NCI-H2196 treated with DMSO at 0.1 percent for 48 hours (cell line): ENCODE measurements at regions not wholly inside any gene's neighbourhood (a gene's known extent, or its start where the extent isn't known, plus 50 kb on each side); places are given as distances from the start of the nearest gene placed in this dataset.

Experiments
- DNase-seq: peaks from one replicate; lab custom pipeline; 2025; ENCODE audit not compliant: unreplicated experiment; lab: John Stamatoyannopoulos, UW

DNA sequence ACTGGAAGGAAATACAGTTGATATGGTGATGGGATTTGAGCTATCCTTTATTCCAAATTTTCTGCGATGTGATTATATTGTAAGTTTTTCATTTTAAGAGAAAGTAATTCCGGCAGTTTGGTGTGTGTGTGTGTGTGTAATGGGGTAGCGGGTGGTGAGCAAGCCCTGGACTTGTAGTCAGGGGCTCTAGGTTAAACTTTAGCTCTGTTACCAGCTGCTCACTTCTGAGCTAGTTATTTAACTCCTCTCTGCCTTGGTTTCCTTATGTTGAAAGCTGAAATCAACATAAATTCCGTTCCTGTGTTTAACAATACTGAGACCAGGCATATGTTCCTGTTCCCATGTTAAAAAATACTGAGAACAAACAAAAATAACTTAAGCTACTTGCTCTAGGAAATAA, 174.1 kb upstream of the CASK start:
- no peak for DNase-seq

DNA sequence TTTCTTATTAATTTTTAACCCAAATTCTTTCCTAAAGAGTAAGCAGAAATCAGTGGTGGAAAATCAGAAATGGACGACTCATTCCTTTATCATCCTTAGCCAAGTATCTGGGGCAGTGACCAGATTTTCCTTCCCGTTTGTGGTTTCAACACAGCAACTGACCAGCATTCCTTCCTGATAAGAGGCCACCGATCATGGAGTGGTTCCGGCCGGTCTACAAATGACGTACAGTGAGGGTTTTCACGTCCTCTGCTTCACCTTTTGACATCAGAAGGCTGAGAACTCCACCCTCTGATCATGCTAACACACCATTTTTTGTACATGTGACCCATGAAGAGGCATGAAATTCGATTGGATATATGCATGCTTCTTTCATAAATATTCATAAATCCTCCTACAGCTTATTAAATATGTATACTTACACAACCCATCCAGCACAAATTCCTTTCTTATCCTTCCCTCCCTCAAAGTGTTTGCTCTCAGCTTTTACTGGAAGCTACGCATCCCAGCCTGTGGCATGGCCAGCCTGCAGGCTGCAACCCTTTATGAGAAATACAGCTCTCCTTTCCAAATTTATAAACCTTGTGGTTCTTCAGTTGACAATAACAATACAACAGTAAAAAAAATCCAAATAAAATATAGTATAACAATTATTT, 173.0 kb upstream of the CASK start:
- no peak for DNase-seq

DNA sequence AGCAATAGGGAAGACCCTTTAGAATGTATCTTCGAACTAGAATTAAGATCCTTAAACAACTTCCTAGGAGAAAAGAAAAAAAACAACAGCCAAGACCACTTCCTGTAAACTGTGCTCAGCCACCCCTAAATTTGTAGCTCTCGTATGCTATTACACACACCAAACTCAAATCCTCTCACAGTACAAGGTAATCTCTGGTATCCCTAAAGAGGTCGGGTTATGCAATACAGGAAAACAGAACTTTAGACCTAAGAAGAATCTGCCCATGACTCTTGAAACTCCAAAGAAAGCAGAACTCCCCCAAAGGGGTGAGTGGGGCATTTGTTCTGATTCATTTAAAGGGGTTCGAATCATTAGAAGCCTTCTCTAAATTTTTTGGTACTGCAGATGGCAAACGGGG, 170.9 kb upstream of the CASK start:
- DNase-seq = no peak

DNA sequence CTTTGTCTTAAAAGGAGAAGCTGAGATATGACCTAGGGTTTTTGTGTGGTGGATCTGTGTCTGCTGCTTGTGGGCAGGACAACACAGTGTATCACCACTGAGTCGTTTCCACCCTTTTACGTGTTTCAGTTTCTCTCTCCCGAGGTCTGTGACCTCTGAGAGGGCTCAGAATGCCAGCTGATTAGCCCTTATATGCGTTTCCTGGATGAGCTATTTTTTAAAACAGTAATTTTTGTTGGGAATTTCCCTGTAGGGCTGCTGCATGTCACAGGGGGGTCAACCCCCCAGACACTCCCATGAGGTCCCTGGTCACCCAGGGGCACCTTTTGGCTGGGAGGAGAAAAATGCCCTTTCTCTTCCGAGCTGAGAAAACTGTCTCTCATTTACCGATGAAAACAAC, 170.4 kb upstream of the CASK start:
- no peak for DNase-seq

DNA sequence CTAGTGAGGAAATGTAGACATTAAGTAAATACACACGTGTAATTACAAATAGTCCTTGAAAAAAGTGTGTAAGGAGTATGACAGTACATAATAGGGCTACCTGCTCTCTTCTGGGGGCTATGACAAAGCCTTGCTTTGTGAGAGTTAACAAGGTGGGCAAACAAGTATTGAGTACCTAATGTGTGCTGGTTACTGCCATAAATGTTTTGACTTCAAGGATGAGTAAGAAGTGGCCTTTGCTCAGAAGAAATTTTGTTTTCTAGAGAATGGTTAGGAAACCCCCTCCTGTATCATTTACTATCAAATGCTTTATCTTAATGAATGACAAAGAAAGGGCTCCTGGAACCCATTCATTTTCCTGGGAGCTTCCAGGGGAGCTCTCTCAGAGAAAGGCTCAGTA, 167.0 kb upstream of the CASK start:
- no peak for DNase-seq

DNA sequence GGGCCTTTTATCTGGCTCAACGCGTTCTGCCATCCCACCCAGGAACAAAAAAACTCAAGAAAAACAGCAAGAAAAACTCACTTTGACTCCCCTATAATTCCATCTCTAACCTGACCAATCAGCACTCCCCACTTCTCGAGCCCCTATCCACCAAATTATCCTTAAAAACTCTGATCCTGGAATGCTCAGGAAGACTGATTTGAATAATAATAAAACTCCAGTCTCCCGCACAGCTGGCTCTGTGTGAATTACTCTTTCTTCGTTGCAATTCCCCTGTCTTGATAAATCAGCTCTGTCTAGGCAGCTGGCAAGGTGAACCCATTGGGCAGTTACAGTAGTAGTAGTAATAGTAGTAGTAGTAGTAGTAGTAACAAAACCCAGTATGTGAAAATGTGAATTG, 165.7 kb upstream of the CASK start:
- DNase-seq = no peak

DNA sequence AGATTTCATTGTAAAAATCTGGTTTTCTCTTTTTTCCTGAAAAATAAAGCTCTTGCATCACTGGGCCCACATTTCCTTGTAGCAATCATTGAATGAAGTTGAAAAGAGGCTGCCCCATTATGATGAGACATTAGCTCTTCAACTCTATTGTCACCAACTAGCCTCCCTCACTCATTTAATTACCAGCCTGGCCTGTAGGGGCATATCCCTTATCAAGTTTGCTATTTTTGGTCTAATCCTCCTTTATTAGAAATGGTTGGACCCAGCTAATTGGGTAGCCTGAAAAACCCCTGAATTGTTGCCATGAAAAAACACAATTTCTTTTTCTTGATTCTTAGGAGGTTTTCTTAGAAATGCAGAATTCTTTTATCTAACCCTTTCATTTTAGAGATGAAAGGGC, 164.6 kb upstream of the CASK start:
- DNase-seq = no peak

DNA sequence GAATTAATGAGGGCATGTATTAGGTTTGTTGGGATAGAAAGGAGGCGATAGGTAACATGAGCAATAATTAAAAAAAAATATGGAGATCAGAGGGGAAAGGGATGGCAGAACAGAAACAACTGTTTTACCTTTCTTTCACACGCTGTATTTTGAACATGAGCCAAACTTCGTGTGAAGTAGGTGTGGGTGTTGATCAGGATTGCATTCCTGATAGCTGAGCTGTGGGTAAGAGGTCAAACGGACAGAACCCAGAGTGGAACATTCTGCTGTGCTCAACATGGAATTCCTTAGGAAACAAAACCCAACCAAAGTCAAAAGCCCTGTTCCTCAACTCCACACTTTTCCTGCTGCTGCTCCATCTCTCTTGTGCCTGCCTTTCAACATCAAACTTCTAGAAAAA, 162.5 kb upstream of the CASK start:
- no peak for DNase-seq

DNA sequence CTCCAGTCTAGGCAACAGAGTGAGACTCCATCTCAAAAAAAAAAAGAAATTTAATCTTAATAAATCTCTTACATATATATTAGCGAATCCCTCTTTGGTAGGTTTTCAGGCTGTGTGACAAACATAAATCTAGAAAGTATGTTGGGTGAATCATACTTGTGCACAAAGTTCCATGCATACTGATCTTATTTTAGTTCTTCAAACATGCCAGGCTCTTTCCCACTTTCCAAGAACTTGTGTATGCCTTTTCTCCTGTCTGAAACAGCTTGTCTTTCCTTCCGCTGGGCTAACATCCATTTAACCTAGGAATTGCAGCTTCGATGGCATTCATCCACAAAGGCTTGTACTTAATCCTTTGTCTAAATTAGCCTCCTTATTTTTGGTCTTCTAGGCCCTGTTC, 156.6 kb upstream of the CASK start:
- DNase-seq = no peak

DNA sequence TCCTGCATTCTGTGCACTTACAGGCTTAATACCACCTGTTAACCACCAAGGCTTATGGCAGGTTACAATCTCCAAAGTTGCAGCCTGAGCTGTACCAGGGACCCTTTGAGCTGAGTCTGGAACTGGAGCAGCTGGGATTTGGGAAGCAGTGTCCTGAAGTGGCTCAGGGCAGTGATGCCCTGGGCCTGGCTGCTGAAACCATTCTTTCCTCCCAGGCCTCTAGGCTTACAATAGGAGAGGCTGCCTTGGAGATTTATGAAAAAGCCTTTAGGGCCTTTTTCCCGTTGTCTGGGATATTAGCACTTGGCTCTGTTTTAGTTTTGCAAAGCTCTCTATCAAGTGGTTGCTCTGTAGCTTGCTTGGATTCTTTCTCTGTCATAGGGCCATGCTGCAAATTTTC, 154.3 kb upstream of the CASK start:
- DNase-seq = no peak

DNA sequence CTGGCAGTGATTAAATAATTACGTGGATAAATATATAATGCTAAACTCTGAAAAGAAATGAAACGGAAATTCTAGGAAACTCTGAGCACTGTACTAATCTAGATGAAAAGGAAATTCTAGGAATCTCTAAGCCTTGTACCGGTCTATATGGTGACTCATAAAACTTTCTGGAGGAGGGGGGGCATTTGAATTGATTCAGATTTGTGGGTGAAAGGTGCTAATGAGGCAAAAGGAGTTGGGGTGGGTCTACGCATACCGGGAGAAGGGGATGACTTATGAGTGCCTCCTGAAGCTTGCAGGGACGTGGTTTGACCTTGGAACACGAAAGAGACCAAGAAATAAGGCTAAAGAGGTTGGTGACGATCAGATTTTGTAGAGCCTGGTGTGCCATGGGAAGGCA, 151.7 kb upstream of the CASK start:
- DNase-seq = no peak

DNA sequence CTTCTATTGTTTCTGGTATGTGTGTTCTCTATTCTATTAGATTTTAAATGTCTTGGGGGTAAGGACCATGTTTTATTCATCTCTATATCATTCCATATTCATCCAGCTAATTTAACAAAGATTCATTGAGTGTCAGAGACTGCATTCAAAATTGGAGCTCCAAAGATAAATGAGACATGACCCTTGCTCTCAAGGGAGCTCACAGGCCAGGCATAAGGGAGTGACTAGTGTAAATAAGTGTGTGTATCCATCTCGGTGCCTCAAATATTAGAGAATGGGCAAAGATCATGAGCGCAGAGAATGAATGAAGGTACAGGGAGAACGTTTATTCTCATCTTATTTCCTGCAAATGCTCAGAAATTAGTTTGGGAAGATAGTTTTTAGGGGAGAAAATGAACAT, 150.1 kb upstream of the CASK start:
- no peak for DNase-seq

DNA sequence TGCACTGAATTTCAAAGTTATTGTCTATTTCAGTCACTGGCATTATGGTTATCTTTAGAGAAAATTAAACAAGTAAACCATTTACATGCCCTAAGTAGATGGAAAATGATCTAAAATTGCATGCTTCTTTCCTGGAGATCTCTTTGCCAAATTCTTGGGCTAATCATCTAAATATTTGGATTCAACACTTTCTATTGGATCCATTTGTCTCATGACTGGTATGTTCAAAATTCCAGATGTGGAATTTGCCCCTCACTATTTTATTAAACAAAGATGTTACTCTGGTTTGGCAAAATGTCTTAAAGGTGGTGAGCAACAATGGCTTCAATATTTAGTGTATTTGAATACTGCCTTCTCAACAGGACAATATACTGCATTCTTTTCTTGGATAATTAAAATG, 147.5 kb upstream of the CASK start:
- no peak for DNase-seq

DNA sequence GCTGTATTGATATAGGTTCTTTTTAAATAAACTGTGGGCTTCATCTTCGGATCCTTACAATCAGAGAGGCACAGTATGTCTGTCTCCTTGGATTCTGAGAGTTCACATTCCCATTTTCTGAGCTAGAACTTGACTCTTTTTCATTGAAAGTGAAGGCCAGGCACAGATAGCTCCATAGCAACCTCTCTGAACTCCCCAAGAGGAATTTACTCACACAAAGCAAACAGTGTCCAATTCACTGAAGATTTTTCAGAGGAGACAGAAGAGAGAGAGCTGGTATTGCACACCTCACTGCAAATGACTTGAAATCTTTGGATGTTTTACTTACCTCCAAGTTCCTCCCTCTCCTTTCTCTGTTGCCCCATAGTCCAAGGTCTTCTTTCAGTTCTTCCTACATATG, 130.9 kb upstream of the CASK start:
- DNase-seq = no peak

DNA sequence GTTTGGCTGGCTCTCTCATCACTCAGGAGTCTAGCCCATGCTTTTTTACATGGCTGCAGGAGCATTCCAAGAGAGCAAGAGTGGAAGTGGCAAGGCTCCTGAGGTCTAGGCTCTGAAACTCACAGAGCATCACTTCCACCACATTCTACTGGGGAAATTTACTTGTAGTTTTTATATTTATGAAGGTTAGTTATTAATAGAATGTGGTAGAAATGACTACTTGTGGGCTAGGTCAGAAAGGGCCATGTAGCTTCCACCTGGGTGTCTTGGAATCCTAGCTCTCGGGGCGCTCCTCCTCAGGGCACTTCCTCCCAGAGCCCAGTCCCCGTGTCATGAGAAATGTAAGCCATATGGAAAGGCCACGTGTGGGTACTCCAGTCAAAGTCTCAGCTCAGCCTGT, 127.0 kb upstream of the CASK start:
- DNase-seq = no peak

DNA sequence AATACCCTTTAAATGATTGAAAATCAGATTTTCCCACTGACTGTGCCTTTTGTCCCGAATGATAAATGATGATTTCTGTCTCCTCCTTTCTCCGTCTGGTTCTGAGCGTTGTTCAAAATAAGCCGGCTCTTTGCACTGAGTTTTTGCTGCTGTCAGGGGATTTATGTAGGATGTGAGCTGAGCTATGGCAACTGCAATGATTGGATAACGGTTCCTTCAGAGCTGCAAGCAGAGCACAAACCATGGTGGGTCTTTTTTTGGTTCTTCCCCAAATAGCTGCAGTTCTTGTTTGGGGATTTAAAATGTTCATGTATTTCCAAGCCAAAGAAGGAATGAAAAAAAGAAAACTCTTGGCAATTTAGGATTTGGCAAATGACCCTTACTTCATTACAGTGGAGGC, 124.5 kb upstream of the CASK start:
- no peak for DNase-seq

DNA sequence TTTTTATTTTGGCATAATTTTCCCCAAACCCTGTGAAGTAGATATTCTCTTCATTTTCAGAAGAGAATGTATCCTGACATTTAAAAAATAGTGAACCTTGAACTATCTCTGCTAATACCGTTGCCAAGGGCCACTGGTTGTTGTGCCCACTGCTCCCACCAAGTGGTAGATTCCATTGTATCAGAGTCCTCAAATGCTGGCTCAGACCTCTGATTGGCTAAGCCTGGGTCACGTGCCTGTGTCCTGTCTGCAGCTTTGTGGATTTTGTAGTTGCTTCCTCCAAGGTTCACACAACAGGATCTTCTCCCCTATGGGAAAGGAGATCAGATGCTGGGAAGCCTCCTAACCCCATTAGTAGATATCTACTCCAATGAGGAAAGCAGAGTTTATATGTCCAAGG, 104.8 kb upstream of the CASK start:
- no peak for DNase-seq

DNA sequence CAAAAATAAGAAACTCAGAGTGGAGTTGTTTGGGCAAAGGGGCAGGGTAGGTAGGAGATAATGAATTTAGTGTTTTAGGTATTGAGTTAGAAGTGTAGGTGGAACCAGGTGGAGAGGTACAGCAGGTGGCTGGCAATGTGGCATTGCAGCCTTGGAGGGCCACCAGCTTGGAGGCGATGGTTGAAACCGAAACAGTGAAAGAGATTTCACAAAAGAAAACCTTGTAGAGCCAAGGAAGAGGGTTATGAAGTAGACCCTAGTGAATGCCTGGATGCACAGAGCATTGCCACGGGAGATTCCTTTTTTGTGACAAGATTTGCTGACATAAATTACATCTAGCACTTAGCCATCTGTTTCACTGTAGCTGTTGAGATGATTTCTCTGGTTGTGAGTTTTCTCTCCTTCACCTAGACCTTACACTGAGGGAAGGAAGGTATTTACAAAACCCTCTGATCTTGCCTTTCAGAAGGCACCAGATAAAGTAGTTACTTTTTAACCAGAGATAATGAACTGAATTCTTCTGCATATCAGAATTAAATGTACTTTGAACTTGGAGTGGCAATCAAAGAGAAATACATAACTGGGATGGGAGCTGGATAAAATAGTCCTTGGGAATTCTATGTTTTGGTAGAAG, 104.1 kb upstream of the CASK start:
- DNase-seq = no peak

DNA sequence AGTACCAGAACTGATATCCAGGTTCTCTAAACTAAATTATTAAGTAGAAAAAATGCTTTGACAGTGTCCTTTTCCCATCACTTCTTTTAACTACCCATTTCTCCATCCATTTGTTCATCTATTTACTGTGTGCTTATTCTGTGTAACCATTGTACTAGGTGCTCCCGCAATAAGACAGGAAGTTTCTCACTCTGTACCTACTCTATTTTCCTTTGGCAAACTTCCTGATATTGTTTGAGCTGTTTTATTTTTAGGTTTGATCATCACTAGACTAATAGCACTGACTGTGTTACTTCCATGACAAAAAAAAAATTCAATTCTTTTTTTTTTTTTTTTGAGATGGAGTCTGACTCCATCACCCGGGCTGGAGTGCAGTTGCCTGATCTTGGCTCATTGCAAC, 102.5 kb upstream of the CASK start:
- DNase-seq = no peak

DNA sequence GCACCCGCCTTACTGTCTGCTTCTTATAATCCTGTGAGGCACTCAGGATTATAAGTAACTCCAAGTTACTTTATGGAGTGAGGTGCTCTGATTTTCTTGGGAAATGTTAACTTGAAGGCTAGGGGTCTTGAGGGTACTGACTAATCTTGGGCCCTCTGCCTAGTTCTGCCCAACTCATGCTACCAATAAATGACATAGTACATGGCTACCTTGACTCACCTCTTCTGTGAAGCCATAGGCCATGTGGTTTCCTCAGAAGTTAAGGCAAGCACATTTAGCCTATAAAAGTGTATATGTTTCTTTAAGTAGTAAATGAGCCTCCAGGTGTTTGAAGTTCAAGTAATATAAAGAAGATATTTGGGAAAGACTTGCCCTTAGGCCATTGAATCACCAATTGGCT, 99.8 kb upstream of the CASK start:
- DNase-seq = no peak

DNA sequence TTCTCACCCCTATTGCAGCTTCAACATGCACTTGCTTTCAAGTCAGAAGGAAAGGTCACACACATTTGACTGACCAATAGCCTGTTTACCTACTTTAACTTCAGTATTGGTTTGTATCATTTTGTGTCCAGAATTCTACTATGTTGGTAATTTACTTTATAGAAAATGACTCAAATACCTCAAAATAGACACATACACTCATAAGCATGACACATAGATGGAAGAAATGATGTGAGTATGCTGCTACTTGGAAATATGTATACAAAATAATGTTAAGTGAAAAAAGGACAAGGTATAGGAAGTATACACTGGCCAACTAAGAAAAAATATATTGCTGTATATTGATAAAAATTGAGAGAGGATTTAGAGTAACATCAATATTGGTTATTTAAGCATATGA, 98.8 kb upstream of the CASK start:
- DNase-seq = no peak

DNA sequence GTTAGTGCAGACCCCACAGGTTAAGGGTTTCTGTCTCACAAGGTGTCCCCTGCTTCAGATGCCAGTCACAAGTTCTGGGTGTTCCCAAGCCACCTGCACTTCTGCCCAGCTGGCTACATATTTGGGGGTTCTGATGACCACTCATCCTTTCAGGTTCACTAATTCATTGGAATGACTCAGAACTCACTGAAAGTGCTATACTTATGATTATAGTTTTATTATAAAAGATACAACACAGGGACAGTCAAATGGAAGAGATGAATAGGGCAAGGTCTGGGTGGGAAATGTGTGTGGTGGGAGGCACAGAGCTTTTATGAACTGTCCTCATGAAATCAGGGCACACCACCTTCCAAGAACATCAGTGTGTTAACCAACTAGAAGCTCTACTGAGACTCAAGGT, 97.7 kb upstream of the CASK start:
- no peak for DNase-seq

DNA sequence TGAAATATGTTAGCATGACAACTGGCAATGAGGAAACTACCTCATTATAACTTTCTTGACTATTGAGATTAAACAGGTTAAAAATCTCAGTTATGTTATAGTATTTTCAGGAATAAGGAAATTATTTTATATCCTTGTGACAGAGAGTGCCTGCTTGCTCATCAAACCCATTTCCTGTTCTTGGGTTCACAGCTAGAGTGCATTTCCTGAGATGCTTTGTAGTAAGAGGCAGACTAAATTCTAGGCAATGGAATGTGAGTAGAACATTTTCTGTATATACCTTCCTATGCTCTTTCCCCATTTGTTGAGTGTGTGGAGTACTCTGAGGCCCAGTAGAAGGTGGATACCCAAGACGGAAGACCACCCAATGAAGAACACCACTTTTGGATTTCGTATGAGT, 96.9 kb upstream of the CASK start:
- DNase-seq = no peak
